ENCODE measurements at regions not wholly inside any gene's neighbourhood (a gene's known extent, or its start where the extent isn't known, plus 50 kb on each side); places are given as distances from the start of the nearest gene placed in this dataset.

- Histone ChIP-seq H3K14ac (replicated peaks; ENCODE audit: low read depth, low read length) (no peak overlapping the region), H3K36me3 (ENCODE audit: control insufficient read depth, insufficient read depth, low read length) (no peaks in the 10 kb centered on the region), H3K79me1 (ENCODE audit: low read depth in 1 of 2, low read length in 2 of 2) (no peaks in the 10 kb centered on the region), H2BK15ac (ENCODE audit: low read depth, low read length) (no peak overlapping the region), H4K20me1 (ENCODE audit: insufficient read depth, low read length) (no peaks in the 10 kb centered on the region), H3K9ac (ENCODE audit: low read depth, low read length) (no peak overlapping the region), H3K4me3 (ENCODE audit: insufficient read depth, low read depth, low read length) (no peak overlapping the region), H3K9me1 (ENCODE audit: insufficient read depth, low read length) (peaks cover 2% of the 10 kb centered on the region; the same call in 1 of the 2 replicates), H3K27ac (ENCODE audit: insufficient read depth, low read length) (no peak overlapping the region), H3K18ac (ENCODE audit: low read depth, low read length) (no peak overlapping the region), H3K27me3 (ENCODE audit: control insufficient read depth, insufficient read depth, low read length) (no peaks in the 10 kb centered on the region), H4K91ac (ENCODE audit: insufficient read depth, low read depth, low read length) (no peak overlapping the region), H2AK9ac (replicated peaks; ENCODE audit: low read depth, low read length, poor library complexity) (no peak overlapping the region), H4K5ac (ENCODE audit: low read depth, low read length) (no peak overlapping the region), H3K4me1 (ENCODE audit: control insufficient read depth, insufficient read depth, low read length) (peaks cover 7% of the 10 kb centered on the region), H3K9me3 (ENCODE audit: control insufficient read depth, insufficient read depth, low read length) (no peaks in the 10 kb centered on the region), H2BK120ac (ENCODE audit: low read depth, low read length) (no peak overlapping the region), H2AK5ac (ENCODE audit: low read depth, low read length) (no peak overlapping the region), H3K4ac (ENCODE audit: low read depth, low read length) (no peak overlapping the region), H2BK5ac (ENCODE audit: low read depth, low read length, poor library complexity, severe bottlenecking) (no peak overlapping the region), H2AFZ (replicated peaks; ENCODE audit: low read length, poor library complexity) (no peak overlapping the region), H4K8ac (ENCODE audit: low read depth in 2 of 2, low read length in 2 of 2) (no peak overlapping the region), H3K56ac (ENCODE audit: extremely low read depth, insufficient read depth, low read length) (no peak overlapping the region), H2BK20ac (ENCODE audit: low read depth, low read length) (no peak overlapping the region), H3K23ac (ENCODE audit: low read depth, low read length) (no peak overlapping the region), H3K4me2 (ENCODE audit: low read depth, low read length) (no peak overlapping the region)
- 88% methylated on average over 1 of the region's 4 CpGs; no CpG with 5 or more reads in 1 of the 2 experiments for WGBS, 2 experiments (ENCODE audit: extremely low coverage in 2 of 2, insufficient read length in 1 of 2)
- intact Hi-C loops (cut with micrococcal nuclease) (no loop called here), in situ Hi-C loops (cut with MboI; ENCODE audit: low sequenced_read_pairs) (no loop called here), dilution Hi-C loops (cut with HindIII; ENCODE audit: low sequenced_read_pairs, unreplicated experiment) (no loop called here)
- TF ChIP-seq SMC3 (IDR thresholded peaks at IDR 0.05; ENCODE audit: low read depth, low read length) = no peak
- TF ChIP-seq RAD21 (IDR thresholded peaks at IDR 0.05; ENCODE audit: low read length) = no peak
- no peak for TF ChIP-seq MXI1 (IDR thresholded peaks at IDR 0.05; ENCODE audit: borderline replicate concordance, low read depth, low read length)
- TF ChIP-seq FOS (IDR thresholded peaks at IDR 0.05; ENCODE audit: low read depth, low read length) = no peak
- TF ChIP-seq RFX5 (IDR thresholded peaks at IDR 0.05; ENCODE audit: low read depth, low read length) = no peak
- ATAC-seq (ENCODE audit: low read depth) (no peak), DNase-seq (no peak)
- POLR2A ChIA-PET (ENCODE audit: unreplicated experiment) = interaction anchor here (0.6 kb wide), 1 partner anchor 173 kb away, joined by 3 read pairs; no protein-coding TSS in a partner anchor
- CTCF ChIA-PET = interaction anchor here (1.2 kb wide), 1 partner anchor 15 kb away, joined by 3 read pairs; no protein-coding TSS in a partner anchor
- BruUV-seq (replicated peaks) = no TSS peak
Measured at GRCh38 chr5:115355767-115356381, 59.4 kb upstream of the CCDC112 start.

Measured in IMR-90 (cell line).